Testis (tissue), 2 donors: ENCODE measurements at regions not wholly inside any gene's neighbourhood (a gene's known extent, or its start where the extent isn't known, plus 50 kb on each side); places are given as distances from the start of the nearest gene placed in this dataset.

Experiments
- DNase-seq: peaks from one replicate; pipeline ENCODE4 v3.0.0-alpha.2; 2019
- H3K27ac ChIP-seq, 2 donors: fragments of 200-600 bp; sonication (generic); one replicate each; pipeline ENCODE4 v1.5.1; 2019
- H3K27me3 ChIP-seq: fragments of 200-600 bp; sonication (generic); one replicate; pipeline ENCODE4 v1.5.1; 2019
- H3K36me3 ChIP-seq: fragments of 200-600 bp; sonication (generic); one replicate; pipeline ENCODE4 v1.5.1; 2017; ENCODE audit warnings: low read depth; ENCODE audit errors: missing control alignments
- H3K4me1 ChIP-seq: fragments of 200-600 bp; sonication (generic); one replicate; pipeline ENCODE4 v1.5.1; 2019
- H3K4me3 ChIP-seq, 2 donors: fragments of 200-600 bp; sonication (generic); one replicate each; pipeline ENCODE4 v1.5.1; 2017 to 2019
- H3K9me3 ChIP-seq: fragments of 200-600 bp; sonication (generic); one replicate; pipeline ENCODE4 v1.5.1; 2017
- POLR2A ChIP-seq: fragments of 450-650 bp; IDR thresholded peaks from one replicate; pipeline ENCODE4 v1.6.1; 2017; ENCODE audit warnings: antibody characterized with exemption, mild to moderate bottlenecking, moderate library complexity
- WGBS, 2 donors: methylation state at CpG; one replicate each; pipeline ENCODE4 v1.1.5; 2018; 5-methylcytosine and 5-hydroxymethylcytosine counted together
- intact Hi-C: fragments of 100-400 bp; cut with DNase I; formaldehyde crosslinking; loops from one replicate; pipeline ENCODE4 v1.15.1; 2023; ENCODE audit warnings: low total_unique reads
- TF ChIP-seq, protein P1 (sequence below), 3 experiments: fragments of 450-650 bp in 2 of 3; fragments of 200-600 bp in 1 of 3; sonication (generic) in 1 of 3; IDR thresholded peaks; one replicate each; pipeline ENCODE4 v1.5.1; 2016 to 2019; ENCODE audit warnings: antibody characterized with exemption in 3 of 3, mild to moderate bottlenecking in 2 of 3, moderate library complexity in 1 of 3

DNA sequence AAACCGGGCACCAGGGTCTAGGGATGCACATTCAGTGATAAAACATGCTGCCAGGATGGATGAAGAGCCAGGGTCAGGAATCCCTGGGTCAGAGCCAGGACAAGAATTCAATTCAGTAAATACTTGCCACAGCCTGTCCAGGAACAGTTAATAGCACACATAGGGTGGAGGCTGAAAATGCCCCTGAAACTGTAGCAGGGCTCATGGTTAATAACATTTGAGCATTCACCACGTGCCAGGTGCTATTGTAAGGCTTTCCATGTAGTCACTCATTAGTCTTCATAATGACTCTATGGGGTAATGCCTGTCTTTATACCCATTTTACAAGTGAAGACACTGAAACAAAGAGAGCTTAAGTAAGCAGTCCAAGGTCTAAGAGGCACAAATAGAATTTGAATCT is 296.3 kb downstream of the LRFN2 start:
- no peaks in the 10 kb centered on the region for H3K27me3 ChIP-seq
- 35 to 44% methylated on average over 2 of the region's 2 CpGs for WGBS, 2 donors

GRCh38 chr6:40288919-40289318 is 298.2 kb downstream of the LRFN2 start:
- no peaks in the 10 kb centered on the region for H3K4me1 ChIP-seq
- intact Hi-C loops: no loop called here
- no peak for DNase-seq
- no peaks in the 10 kb centered on the region for H3K36me3 ChIP-seq
- H3K4me3 ChIP-seq: no peak overlapping the region
- H3K27ac ChIP-seq: no peak overlapping the region
- H3K27me3 ChIP-seq: no peaks in the 10 kb centered on the region
- TF ChIP-seq POLR2A: no peak
- TF ChIP-seq, protein P1, sequence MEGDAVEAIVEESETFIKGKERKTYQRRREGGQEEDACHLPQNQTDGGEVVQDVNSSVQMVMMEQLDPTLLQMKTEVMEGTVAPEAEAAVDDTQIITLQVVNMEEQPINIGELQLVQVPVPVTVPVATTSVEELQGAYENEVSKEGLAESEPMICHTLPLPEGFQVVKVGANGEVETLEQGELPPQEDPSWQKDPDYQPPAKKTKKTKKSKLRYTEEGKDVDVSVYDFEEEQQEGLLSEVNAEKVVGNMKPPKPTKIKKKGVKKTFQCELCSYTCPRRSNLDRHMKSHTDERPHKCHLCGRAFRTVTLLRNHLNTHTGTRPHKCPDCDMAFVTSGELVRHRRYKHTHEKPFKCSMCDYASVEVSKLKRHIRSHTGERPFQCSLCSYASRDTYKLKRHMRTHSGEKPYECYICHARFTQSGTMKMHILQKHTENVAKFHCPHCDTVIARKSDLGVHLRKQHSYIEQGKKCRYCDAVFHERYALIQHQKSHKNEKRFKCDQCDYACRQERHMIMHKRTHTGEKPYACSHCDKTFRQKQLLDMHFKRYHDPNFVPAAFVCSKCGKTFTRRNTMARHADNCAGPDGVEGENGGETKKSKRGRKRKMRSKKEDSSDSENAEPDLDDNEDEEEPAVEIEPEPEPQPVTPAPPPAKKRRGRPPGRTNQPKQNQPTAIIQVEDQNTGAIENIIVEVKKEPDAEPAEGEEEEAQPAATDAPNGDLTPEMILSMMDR (IDR thresholded peaks at IDR 0.05): no peak
- 93 to 97% methylated on average over 2 of the region's 2 CpGs for WGBS, 2 donors
- no peaks in the 10 kb centered on the region for H3K9me3 ChIP-seq

More for the DNA sequence above, 296.3 kb downstream of the LRFN2 start:
- no peaks in the 10 kb centered on the region for H3K4me1 ChIP-seq
- no peaks in the 10 kb centered on the region for H3K9me3 ChIP-seq
- H3K27ac ChIP-seq: no peak overlapping the region
- no peak for TF ChIP-seq POLR2A
- TF ChIP-seq, protein P1 (IDR thresholded peaks at IDR 0.05): no peak
- DNase-seq: no peak
- intact Hi-C loops: no loop called here
- H3K36me3 ChIP-seq: no peaks in the 10 kb centered on the region
- no peak overlapping the region for H3K4me3 ChIP-seq

DNA sequence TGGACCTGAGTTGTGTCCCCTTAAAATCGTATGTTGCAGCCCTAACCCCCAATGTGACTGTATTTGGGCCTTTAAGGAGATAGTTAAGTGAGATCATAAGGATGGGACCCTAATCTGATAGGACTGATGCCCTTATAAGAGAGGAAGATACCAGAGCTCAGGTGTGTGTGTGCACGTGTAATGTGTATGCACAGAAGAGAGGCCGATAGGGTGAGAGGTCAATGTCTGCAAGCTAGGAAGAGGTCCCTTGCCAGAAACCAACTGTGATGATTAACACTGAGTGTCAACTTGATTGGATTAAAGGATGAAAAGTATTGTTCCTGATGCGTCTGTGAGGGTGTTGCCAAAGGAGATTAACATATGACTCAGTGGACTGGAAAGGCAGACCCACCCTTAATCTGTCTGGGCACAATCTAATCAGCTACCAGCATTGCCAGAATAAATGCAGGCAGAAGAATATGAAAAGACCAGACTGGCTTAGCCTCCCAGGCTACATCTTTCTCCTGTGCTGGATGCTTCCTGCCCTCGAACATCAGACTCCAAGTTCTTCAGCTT is 299.8 kb downstream of the LRFN2 start:
- TF ChIP-seq, protein P1 (IDR thresholded peaks at IDR 0.05): no peak
- TF ChIP-seq POLR2A: no peak
- H3K4me3 ChIP-seq: no peak overlapping the region
- no peak overlapping the region for H3K27ac ChIP-seq
- WGBS, 2 donors: 82 to 91% methylated on average over 5 of the region's 5 CpGs
- no peaks in the 10 kb centered on the region for H3K27me3 ChIP-seq
- no peaks in the 10 kb centered on the region for H3K36me3 ChIP-seq
- H3K9me3 ChIP-seq: no peaks in the 10 kb centered on the region
- H3K4me1 ChIP-seq: no peaks in the 10 kb centered on the region
- intact Hi-C loops: no loop called here
- no peak for DNase-seq

DNA sequence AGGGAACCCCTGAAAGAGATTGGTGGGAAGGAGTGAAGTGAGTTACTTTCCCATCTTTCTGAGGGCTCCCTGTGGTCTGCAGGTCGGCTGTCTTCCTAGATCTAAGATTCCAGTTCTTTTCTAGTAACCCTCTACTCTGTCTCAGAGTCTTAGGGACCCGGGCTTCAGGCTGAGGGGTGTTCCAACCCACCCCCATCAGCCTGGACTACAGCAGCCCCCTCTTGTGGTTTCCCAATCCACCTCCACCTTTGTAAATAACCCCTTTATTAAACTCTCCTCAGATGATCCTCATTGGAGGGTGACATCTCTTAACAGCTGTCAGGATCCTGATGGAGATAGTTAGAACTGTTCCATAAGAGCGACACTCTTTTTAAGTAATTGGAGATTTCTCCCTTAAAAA is 300.4 kb downstream of the LRFN2 start:
- TF ChIP-seq, protein P1 (IDR thresholded peaks at IDR 0.05): no peak
- no peak for TF ChIP-seq POLR2A
- Histone ChIP-seq H3K27ac (no peak overlapping the region), H3K4me1 (no peaks in the 10 kb centered on the region), H3K9me3 (no peaks in the 10 kb centered on the region), H3K36me3 (no peaks in the 10 kb centered on the region), H3K4me3 (no peak overlapping the region), H3K27me3 (no peaks in the 10 kb centered on the region)
- no peak for DNase-seq
- intact Hi-C loops: no loop called here
- 62 to 69% methylated on average over 3 of the region's 3 CpGs for WGBS, 2 donors

- H3K9me3 ChIP-seq: no peaks in the 10 kb centered on the region
- DNase-seq: no peak
- no peaks in the 10 kb centered on the region for H3K27me3 ChIP-seq
- no peak overlapping the region for H3K27ac ChIP-seq
- WGBS, 2 donors: 38 to 40% methylated on average over 9 to 10 of the region's 10 CpGs
- no peaks in the 10 kb centered on the region for H3K36me3 ChIP-seq
- H3K4me1 ChIP-seq: no peaks in the 10 kb centered on the region
- TF ChIP-seq POLR2A: no peak
- TF ChIP-seq, protein P1 (IDR thresholded peaks at IDR 0.05): no peak
- no peak overlapping the region for H3K4me3 ChIP-seq
- intact Hi-C loops: no loop called here
Measured at GRCh38 chr6:40285996-40286395, 301.2 kb downstream of the LRFN2 start.
